Subcutaneous abdominal adipose tissue (tissue), 5 donors: ENCODE measurements at regions not wholly inside any gene's neighbourhood (a gene's known extent, or its start where the extent isn't known, plus 50 kb on each side); places are given as distances from the start of the nearest gene placed in this dataset.
A peak's percentile ranks its signal among the peaks of the same experiment; 100 is the strongest.

Source experiments
- H3K27ac ChIP-seq: one replicate; pipeline ENCODE4 v1.7.0; 2013; ENCODE audit warnings: low read depth, mild to moderate bottlenecking, inconsistent platforms, low read length, moderate library complexity
- H3K27me3 ChIP-seq, 5 donors: one replicate each; pipeline ENCODE4 v1.7.0; 2013; ENCODE audit warnings: low read length in 5 of 5, inconsistent platforms in 1 of 5; ENCODE audit not compliant: control insufficient read depth in 5 of 5, insufficient read depth in 4 of 5
- H3K36me3 ChIP-seq, 5 donors: one replicate each; pipeline ENCODE4 v1.7.0; 2013; ENCODE audit warnings: low read length in 5 of 5; ENCODE audit not compliant: control insufficient read depth in 5 of 5, insufficient read depth in 5 of 5
- H3K4me1 ChIP-seq, 5 donors: one replicate each; pipeline ENCODE4 v1.7.0; 2013; ENCODE audit warnings: low read length in 5 of 5, mild to moderate bottlenecking in 3 of 5, moderate library complexity in 1 of 5; ENCODE audit not compliant: control insufficient read depth in 5 of 5, insufficient read depth in 5 of 5
- H3K4me3 ChIP-seq, 5 donors: one replicate each; pipeline ENCODE4 v1.7.0; 2013; ENCODE audit warnings: low read length in 5 of 5, low read depth in 1 of 5
- H3K9ac ChIP-seq, 5 donors: one replicate each; pipeline ENCODE4 v1.7.0; 2013; ENCODE audit warnings: low read length in 5 of 5, mild to moderate bottlenecking in 4 of 5, moderate library complexity in 3 of 5
- H3K9me3 ChIP-seq, 5 donors: one replicate each; pipeline ENCODE4 v1.7.0; 2013; ENCODE audit warnings: low read length in 5 of 5; ENCODE audit not compliant: control insufficient read depth in 5 of 5
- donor health status: healthy.
- donor health status: healthy.
- donor health status: healthy.
- donor health status: healthy.
- donor health status: healthy.

DNA sequence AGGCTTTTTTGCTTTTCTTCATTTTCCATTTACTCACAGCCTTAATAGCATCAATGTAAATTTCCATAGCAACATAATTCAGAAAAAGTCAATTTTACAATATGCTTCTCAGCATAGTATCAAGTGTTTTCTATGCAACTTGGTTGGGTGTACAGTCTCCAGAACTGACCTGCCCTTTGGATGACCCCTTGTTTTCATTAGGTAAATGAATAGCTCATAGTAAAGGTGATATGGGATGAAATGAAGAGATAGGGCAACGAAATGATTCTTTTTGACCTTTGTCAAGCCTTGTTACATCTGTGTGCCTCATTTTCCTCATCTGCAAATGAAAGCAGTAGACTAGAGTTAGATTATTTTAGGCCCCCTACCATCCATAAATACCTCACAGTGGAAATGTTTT is 1081.0 kb downstream of the TMTC2 start:
- H3K4me1 ChIP-seq = no peaks in the 10 kb centered on the region
- no peak overlapping the region for H3K27ac ChIP-seq
- H3K9me3 ChIP-seq = peaks cover 0 to 11% (median 5%) of the 10 kb centered on the region in 5 donors
- no peak overlapping the region for H3K9ac ChIP-seq
- H3K27me3 ChIP-seq = no peaks in the 10 kb centered on the region
- H3K36me3 ChIP-seq = no peaks in the 10 kb centered on the region
- no peak overlapping the region for H3K4me3 ChIP-seq

DNA sequence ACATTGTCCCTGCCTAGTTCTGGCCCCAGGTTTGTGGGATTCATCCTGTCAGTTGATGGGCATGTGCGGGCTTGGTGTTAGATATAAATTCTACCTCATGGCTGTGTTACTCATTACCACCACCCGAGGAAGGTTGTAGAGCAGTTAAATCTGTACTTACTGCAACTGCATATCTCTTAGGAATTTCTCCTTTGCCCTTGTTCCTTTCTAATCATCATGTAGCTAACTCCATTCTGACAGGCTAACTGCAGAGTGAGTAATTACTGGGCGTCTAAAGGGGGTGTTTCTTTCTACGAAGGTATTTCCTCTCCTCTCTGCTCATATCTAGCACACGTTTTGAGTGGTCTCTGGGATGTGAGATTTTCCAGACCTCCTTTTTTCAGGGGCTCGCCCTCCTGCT is 1076.7 kb downstream of the TMTC2 start:
- Histone ChIP-seq H3K4me3 (no peak overlapping the region), H3K36me3 (no peaks in the 10 kb centered on the region), H3K9me3 (peaks cover 0 to 7% (median 0%) of the 10 kb centered on the region in 5 donors), H3K4me1 (no peaks in the 10 kb centered on the region), H3K27ac (no peak overlapping the region), H3K9ac (no peak overlapping the region), H3K27me3 (no peaks in the 10 kb centered on the region)

DNA sequence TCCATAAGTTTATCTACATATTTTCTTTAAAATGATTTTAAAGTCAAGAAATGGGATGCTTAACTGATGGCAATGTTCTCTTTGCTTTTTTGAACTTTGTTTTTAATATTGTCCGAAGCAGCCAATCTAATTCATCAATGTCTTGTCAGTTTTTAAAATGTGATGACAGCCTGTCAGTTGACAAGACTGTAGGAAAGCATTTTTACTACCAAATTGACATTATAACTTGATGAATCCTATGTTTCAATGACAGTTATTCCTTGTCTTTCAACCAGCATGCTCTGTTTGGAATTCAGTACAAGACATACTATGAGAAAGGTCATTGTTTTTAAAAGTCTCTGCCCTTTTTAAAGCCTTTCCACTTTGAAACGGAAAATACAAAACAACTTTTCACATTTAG is 1073.2 kb downstream of the TMTC2 start:
- Histone ChIP-seq H3K4me1 (no peaks in the 10 kb centered on the region), H3K4me3 (no peak overlapping the region), H3K27ac (no peak overlapping the region), H3K27me3 (no peaks in the 10 kb centered on the region), H3K36me3 (no peaks in the 10 kb centered on the region), H3K9me3 (peaks cover 0 to 7% (median 0%) of the 10 kb centered on the region in 5 donors), H3K9ac (no peak overlapping the region)

DNA sequence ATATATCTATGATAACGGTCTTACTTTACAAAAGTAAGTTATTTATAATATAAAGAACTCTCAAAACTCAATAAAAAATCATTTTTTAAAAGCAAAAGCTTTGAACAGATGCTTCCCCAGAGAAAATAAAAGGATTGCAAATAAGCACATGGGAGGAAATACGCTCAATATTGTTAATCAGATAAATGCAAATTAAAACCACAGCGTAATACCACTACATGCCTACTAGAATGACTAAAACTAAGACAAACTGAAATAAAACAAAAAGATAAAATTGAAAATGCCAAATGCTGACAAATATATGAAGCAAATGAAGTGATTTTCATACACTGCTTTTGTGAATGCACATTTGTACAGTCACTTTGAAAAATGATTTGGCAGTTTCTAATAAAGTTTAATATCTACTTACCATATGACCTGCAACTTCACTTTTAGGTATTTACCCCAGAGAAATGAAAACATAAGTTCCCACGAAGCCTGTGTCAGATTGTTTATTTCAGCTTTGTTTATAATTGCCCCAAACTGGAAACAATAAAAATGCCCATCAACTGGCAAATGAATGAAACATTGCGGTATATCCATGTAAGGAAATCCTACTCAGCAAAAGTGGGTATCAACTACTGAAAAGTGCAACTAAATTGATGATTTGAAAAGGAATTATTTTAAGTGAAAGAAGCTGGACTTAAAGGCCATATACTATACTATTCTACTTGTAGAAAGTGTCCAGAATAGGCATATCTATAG is 1072.4 kb downstream of the TMTC2 start:
- peaks cover 0 to 7% (median 0%) of the 10 kb centered on the region in 5 donors for H3K9me3 ChIP-seq
- H3K9ac ChIP-seq = no peak overlapping the region
- H3K4me1 ChIP-seq = no peaks in the 10 kb centered on the region
- H3K27ac ChIP-seq = no peak overlapping the region
- H3K36me3 ChIP-seq = no peaks in the 10 kb centered on the region
- no peaks in the 10 kb centered on the region for H3K27me3 ChIP-seq
- H3K4me3 ChIP-seq = no peak overlapping the region

DNA sequence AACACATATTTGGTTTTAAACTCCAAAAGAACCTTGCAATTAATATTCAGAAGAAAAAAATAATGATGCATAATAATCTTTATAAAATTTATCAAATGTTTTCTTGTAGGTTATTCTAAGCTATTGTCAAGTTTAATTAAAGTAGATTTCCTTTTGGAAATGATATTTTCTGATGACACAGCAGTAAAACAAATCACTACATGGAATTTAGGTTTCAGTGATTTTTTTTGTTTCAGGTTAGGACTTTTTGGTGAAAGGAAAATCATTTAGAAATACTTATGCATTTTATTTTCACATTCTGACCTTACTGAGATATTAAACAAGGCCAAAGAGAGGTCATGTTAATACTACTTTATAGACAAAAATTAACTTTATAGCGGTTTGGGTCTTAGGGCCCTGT is 1067.2 kb downstream of the TMTC2 start:
- H3K27ac ChIP-seq = no peak overlapping the region
- no peaks in the 10 kb centered on the region for H3K4me1 ChIP-seq
- no peaks in the 10 kb centered on the region for H3K27me3 ChIP-seq
- H3K36me3 ChIP-seq = no peaks in the 10 kb centered on the region
- H3K9ac ChIP-seq = no peak overlapping the region
- no peak overlapping the region for H3K4me3 ChIP-seq
- H3K9me3 ChIP-seq = no peaks in the 10 kb centered on the region

DNA sequence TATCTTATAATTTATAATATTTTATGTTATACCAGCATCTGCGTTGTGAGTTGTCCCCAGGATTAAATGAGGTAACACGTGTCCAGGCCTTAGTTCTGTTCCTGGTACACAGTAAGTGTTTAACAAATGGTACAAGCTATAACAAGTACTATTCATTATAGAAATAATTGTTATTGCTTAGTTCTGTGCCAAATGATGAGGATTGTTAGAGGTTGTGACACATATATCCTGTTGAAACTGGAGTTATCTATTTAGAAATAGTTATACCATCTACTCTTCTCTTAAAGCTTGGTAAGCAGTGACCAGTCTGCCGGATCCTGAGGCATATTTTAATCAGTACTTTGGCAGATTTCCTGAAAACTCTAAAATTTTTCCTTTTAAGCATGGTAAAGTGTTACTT is 1066.5 kb downstream of the TMTC2 start:
- no peaks in the 10 kb centered on the region for H3K4me1 ChIP-seq
- no peaks in the 10 kb centered on the region for H3K36me3 ChIP-seq
- no peaks in the 10 kb centered on the region for H3K27me3 ChIP-seq
- H3K9ac ChIP-seq = no peak overlapping the region
- H3K9me3 ChIP-seq = no peaks in the 10 kb centered on the region
- no peak overlapping the region for H3K27ac ChIP-seq
- no peak overlapping the region for H3K4me3 ChIP-seq

DNA sequence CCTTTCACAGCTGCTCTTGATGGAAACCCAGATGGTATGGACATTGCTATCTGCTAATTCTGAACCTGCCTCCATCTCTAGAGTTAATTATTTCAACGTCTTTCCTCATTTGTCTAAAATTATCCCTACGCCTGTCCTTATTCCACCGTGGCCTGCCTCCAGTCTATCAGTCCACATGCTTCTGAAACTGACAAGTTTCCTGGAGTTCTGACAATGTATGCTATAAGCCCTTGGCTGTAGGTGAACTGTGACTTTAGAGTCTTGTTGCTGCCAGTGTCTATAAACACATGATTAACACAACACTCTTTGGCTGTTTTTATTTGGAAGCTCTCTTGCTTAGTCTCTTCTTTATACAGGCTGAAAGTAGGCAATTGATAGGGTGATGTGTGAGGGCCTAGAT is 1052.9 kb downstream of the TMTC2 start:
- H3K4me1 ChIP-seq = peaks cover 0 to 10% (median 0%) of the 10 kb centered on the region in 5 donors

DNA sequence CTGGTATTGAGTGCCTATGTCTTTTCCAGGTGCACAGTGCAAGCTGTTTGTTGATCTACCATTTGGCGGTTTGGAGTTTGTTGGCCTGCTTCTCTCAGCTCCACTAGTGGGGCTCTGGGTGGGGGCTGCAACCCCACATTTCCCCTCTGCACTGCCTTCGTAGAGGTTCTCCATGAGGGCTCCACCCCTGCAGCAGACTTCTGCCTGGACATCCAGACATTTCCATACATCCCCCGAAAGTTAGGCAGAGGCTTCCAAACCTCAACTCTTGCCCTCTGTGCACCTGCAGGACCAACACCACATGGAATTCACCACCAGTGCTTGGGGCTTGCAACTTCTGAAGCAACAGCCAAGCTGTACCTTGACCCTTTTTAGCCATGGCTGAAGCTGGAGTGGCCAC is 1024.1 kb downstream of the TMTC2 start:
- H3K4me3 ChIP-seq = peak overlapping the region in 1 of 5 donors; percentile 23
- H3K36me3 ChIP-seq = no peaks in the 10 kb centered on the region
- H3K9ac ChIP-seq = no peak overlapping the region
- no peaks in the 10 kb centered on the region for H3K4me1 ChIP-seq
- peaks cover 0 to 13% (median 11%) of the 10 kb centered on the region in 5 donors for H3K9me3 ChIP-seq
- H3K27me3 ChIP-seq = no peaks in the 10 kb centered on the region
- no peak overlapping the region for H3K27ac ChIP-seq

More for the DNA sequence above, 1052.9 kb downstream of the TMTC2 start:
- Histone ChIP-seq H3K9me3 (no peaks in the 10 kb centered on the region), H3K4me3 (no peak overlapping the region), H3K27me3 (no peaks in the 10 kb centered on the region), H3K9ac (no peak overlapping the region), H3K27ac (no peak overlapping the region), H3K36me3 (no peaks in the 10 kb centered on the region)

DNA sequence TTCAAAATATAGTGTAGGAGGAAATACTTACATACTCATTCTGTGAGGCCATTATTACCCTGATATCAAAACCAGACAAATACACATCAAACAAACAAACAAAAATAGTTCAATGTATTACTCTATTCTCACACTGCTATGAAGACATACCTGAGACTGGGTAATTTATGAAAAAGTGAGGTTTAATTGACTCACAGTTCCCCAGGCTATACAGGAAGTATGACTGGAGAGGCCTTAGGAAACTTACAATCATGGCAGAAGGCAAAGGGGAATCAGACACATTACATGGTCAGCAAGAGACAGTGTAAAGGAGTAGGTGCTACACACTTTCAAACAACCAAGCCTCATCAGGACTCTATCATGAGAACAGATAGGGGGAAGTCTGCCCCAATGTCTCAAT is 1023.2 kb downstream of the TMTC2 start:
- no peaks in the 10 kb centered on the region for H3K36me3 ChIP-seq
- no peak overlapping the region for H3K27ac ChIP-seq
- H3K9ac ChIP-seq = no peak overlapping the region
- no peaks in the 10 kb centered on the region for H3K4me1 ChIP-seq
- no peaks in the 10 kb centered on the region for H3K27me3 ChIP-seq
- no peak overlapping the region for H3K4me3 ChIP-seq
- peaks cover 0 to 16% (median 11%) of the 10 kb centered on the region in 5 donors for H3K9me3 ChIP-seq

DNA sequence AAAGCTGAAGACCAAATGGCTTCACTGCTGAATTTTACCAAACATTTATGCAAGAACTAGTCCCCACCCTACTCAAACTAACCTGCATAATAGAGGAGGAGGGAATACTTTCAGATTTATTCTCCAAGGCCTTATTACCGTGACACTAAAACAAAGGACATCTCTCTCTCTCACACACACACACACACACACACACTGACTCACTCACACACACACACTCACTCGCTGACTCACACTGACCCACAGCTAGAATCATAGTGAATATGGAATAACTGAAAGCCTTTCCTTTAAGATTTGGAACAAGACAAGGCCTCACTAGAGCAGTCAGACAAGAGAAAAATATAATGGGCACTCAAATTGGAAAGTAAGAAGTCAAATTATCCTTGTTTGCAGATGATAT is 1014.1 kb downstream of the TMTC2 start:
- Histone ChIP-seq H3K27me3 (no peaks in the 10 kb centered on the region), H3K27ac (no peak overlapping the region), H3K9me3 (peaks cover 0 to 3% (median 0%) of the 10 kb centered on the region in 5 donors), H3K36me3 (no peaks in the 10 kb centered on the region), H3K9ac (no peak overlapping the region), H3K4me3 (no peak overlapping the region), H3K4me1 (no peaks in the 10 kb centered on the region)
